ENCODE measurements at regions not wholly inside any gene's neighbourhood (a gene's known extent, or its start where the extent isn't known, plus 50 kb on each side); places are given as distances from the start of the nearest gene placed in this dataset.
"Not testable (repeated sequence)": the region's sequence is repeated elsewhere in the genome, so short reads cannot be mapped to it uniquely, and the experiment has no call there.

- Histone ChIP-seq H3K9me3 (ENCODE audit: low read length) (peaks cover 3% of the 10 kb centered on the region; the same call in 1 of the 2 replicates), H3K4me1 (ENCODE audit: low read length) (peaks cover 6% of the 10 kb centered on the region), H3K4me3 (ENCODE audit: low read length) (peak overlapping the region; percentile 67), H3K27ac (ENCODE audit: low read length) (no peak overlapping the region), H3K9ac (ENCODE audit: low read length) (peak overlapping the region; percentile 44), H3K9me2 (replicated peaks; ENCODE audit: insufficient read depth, low read length) (no peaks in the 10 kb centered on the region), H3K4me2 (ENCODE audit: low read depth, low read length, poor library complexity, severe bottlenecking) (peak overlapping the region; percentile 63), H4K20me1 (ENCODE audit: insufficient read depth, low read depth, low read length) (no peaks in the 10 kb centered on the region), H2AFZ (ENCODE audit: low read length) (peak overlapping the region; percentile 61), H3K36me3 (ENCODE audit: insufficient read depth, low read length) (no peaks in the 10 kb centered on the region), H3K27me3 (ENCODE audit: low read length) (no peaks in the 10 kb centered on the region), H3K79me2 (ENCODE audit: low read length) (no peaks in the 10 kb centered on the region)
- peak; percentile 47 for DNase-seq
These were observed 575.8 kb downstream of the DACH1 start for GRCh38 chr13:71290963-71291841.

- not testable (repeated sequence) for H3K9me2 ChIP-seq (replicated peaks; ENCODE audit: insufficient read depth, low read length); H4K20me1 ChIP-seq (ENCODE audit: insufficient read depth, low read depth, low read length); H3K79me2 ChIP-seq (ENCODE audit: low read length); DNase-seq; H3K4me2 ChIP-seq (ENCODE audit: low read depth, low read length, poor library complexity, severe bottlenecking); H3K36me3 ChIP-seq (ENCODE audit: insufficient read depth, low read length); H3K9ac ChIP-seq (ENCODE audit: low read length); H3K27me3 ChIP-seq (ENCODE audit: low read length); H3K4me1 ChIP-seq (ENCODE audit: low read length); H3K27ac ChIP-seq (ENCODE audit: low read length); H3K9me3 ChIP-seq (ENCODE audit: low read length)
- 0 out of 2 replicates have a peak overlapping the region, but pooled peaks have one; percentile 67 for H3K4me3 ChIP-seq (ENCODE audit: low read length)
- 0 out of 2 replicates have a peak overlapping the region, but pooled peaks have one; percentile 61 for H2AFZ ChIP-seq (ENCODE audit: low read length)
These were observed 577.0 kb downstream of the DACH1 start for GRCh38 chr13:71289980-71290379.

GRCh38 chr13:71285700-71286099 lies 581.3 kb downstream of the DACH1 start:
- Histone ChIP-seq H3K4me1 (ENCODE audit: low read length) (peaks cover 3% of the 10 kb centered on the region), H3K79me2 (ENCODE audit: low read length) (no peaks in the 10 kb centered on the region), H2AFZ (ENCODE audit: low read length) (no peak overlapping the region), H3K9me3 (ENCODE audit: low read length) (peaks cover 3% of the 10 kb centered on the region; the same call in 1 of the 2 replicates), H4K20me1 (ENCODE audit: insufficient read depth, low read depth, low read length) (no peaks in the 10 kb centered on the region), H3K27ac (ENCODE audit: low read length) (no peak overlapping the region), H3K9me2 (replicated peaks; ENCODE audit: insufficient read depth, low read length) (no peaks in the 10 kb centered on the region), H3K27me3 (ENCODE audit: low read length) (no peaks in the 10 kb centered on the region), H3K4me2 (ENCODE audit: low read depth, low read length, poor library complexity, severe bottlenecking) (no peak overlapping the region), H3K4me3 (ENCODE audit: low read length) (no peak overlapping the region), H3K36me3 (ENCODE audit: insufficient read depth, low read length) (no peaks in the 10 kb centered on the region), H3K9ac (ENCODE audit: low read length) (no peak overlapping the region)
- DNase-seq, result no peak

- Histone ChIP-seq H3K27ac (ENCODE audit: low read length) (no peak overlapping the region), H3K4me1 (ENCODE audit: low read length) (no peaks in the 10 kb centered on the region), H3K9me2 (replicated peaks; ENCODE audit: insufficient read depth, low read length) (no peaks in the 10 kb centered on the region), H3K79me2 (ENCODE audit: low read length) (no peaks in the 10 kb centered on the region), H3K4me3 (ENCODE audit: low read length) (no peak overlapping the region), H4K20me1 (ENCODE audit: insufficient read depth, low read depth, low read length) (no peaks in the 10 kb centered on the region), H3K36me3 (ENCODE audit: insufficient read depth, low read length) (no peaks in the 10 kb centered on the region), H3K27me3 (ENCODE audit: low read length) (no peaks in the 10 kb centered on the region), H3K9ac (ENCODE audit: low read length) (no peak overlapping the region), H2AFZ (ENCODE audit: low read length) (no peak overlapping the region), H3K4me2 (ENCODE audit: low read depth, low read length, poor library complexity, severe bottlenecking) (no peak overlapping the region), H3K9me3 (ENCODE audit: low read length) (peaks cover 4% of the 10 kb centered on the region; the same call in 1 of the 2 replicates)
- DNase-seq, result no peak
These were observed 588.5 kb downstream of the DACH1 start for GRCh38 chr13:71278512-71278911.

- no peaks in the 10 kb centered on the region for H3K27me3 ChIP-seq (ENCODE audit: low read length)
- no peak overlapping the region for H3K9ac ChIP-seq (ENCODE audit: low read length)
- H3K9me2 ChIP-seq (replicated peaks; ENCODE audit: insufficient read depth, low read length), result no peaks in the 10 kb centered on the region
- DNase-seq, result no peak
- no peak overlapping the region for H3K4me2 ChIP-seq (ENCODE audit: low read depth, low read length, poor library complexity, severe bottlenecking)
- no peaks in the 10 kb centered on the region for H3K79me2 ChIP-seq (ENCODE audit: low read length)
- H4K20me1 ChIP-seq (ENCODE audit: insufficient read depth, low read depth, low read length), result no peaks in the 10 kb centered on the region
- H3K4me1 ChIP-seq (ENCODE audit: low read length), result no peaks in the 10 kb centered on the region
- H2AFZ ChIP-seq (ENCODE audit: low read length), result no peak overlapping the region
- no peaks in the 10 kb centered on the region for H3K36me3 ChIP-seq (ENCODE audit: insufficient read depth, low read length)
- H3K27ac ChIP-seq (ENCODE audit: low read length), result no peak overlapping the region
- peaks cover 4% of the 10 kb centered on the region; the same call in 1 of the 2 replicates for H3K9me3 ChIP-seq (ENCODE audit: low read length)
- no peak overlapping the region for H3K4me3 ChIP-seq (ENCODE audit: low read length)
These were observed 591.9 kb downstream of the DACH1 start for GRCh38 chr13:71274923-71275608.

GRCh38 chr13:71261256-71261655 lies 605.7 kb downstream of the DACH1 start:
- Histone ChIP-seq H3K4me2 (ENCODE audit: low read depth, low read length, poor library complexity, severe bottlenecking) (no peak overlapping the region), H3K4me3 (ENCODE audit: low read length) (no peak overlapping the region), H3K27me3 (ENCODE audit: low read length) (no peaks in the 10 kb centered on the region), H3K9me2 (replicated peaks; ENCODE audit: insufficient read depth, low read length) (no peaks in the 10 kb centered on the region), H3K9ac (ENCODE audit: low read length) (no peak overlapping the region), H3K36me3 (ENCODE audit: insufficient read depth, low read length) (no peaks in the 10 kb centered on the region), H3K4me1 (ENCODE audit: low read length) (no peaks in the 10 kb centered on the region), H4K20me1 (ENCODE audit: insufficient read depth, low read depth, low read length) (no peaks in the 10 kb centered on the region), H3K9me3 (ENCODE audit: low read length) (peaks cover 6% of the 10 kb centered on the region; the same call in 1 of the 2 replicates), H2AFZ (ENCODE audit: low read length) (no peak overlapping the region), H3K79me2 (ENCODE audit: low read length) (no peaks in the 10 kb centered on the region), H3K27ac (ENCODE audit: low read length) (no peak overlapping the region)
- DNase-seq, result no peak

GRCh38 chr13:71260246-71260645 lies 606.8 kb downstream of the DACH1 start:
- Histone ChIP-seq H3K27ac (ENCODE audit: low read length) (no peak overlapping the region), H3K4me2 (ENCODE audit: low read depth, low read length, poor library complexity, severe bottlenecking) (no peak overlapping the region), H2AFZ (ENCODE audit: low read length) (no peak overlapping the region), H3K9me3 (ENCODE audit: low read length) (peaks cover 9% of the 10 kb centered on the region; the same call in 1 of the 2 replicates), H4K20me1 (ENCODE audit: insufficient read depth, low read depth, low read length) (no peaks in the 10 kb centered on the region), H3K9me2 (replicated peaks; ENCODE audit: insufficient read depth, low read length) (no peaks in the 10 kb centered on the region), H3K79me2 (ENCODE audit: low read length) (no peaks in the 10 kb centered on the region), H3K4me1 (ENCODE audit: low read length) (no peaks in the 10 kb centered on the region), H3K27me3 (ENCODE audit: low read length) (no peaks in the 10 kb centered on the region), H3K9ac (ENCODE audit: low read length) (no peak overlapping the region), H3K4me3 (ENCODE audit: low read length) (no peak overlapping the region), H3K36me3 (ENCODE audit: insufficient read depth, low read length) (no peaks in the 10 kb centered on the region)
- no peak for DNase-seq

- no peak overlapping the region for H2AFZ ChIP-seq (ENCODE audit: low read length)
- H3K27ac ChIP-seq (ENCODE audit: low read length), result no peak overlapping the region
- H3K9me2 ChIP-seq (replicated peaks; ENCODE audit: insufficient read depth, low read length), result no peaks in the 10 kb centered on the region
- DNase-seq, result no peak
- no peak overlapping the region for H3K9ac ChIP-seq (ENCODE audit: low read length)
- no peaks in the 10 kb centered on the region for H3K27me3 ChIP-seq (ENCODE audit: low read length)
- H3K36me3 ChIP-seq (ENCODE audit: insufficient read depth, low read length), result no peaks in the 10 kb centered on the region
- peaks cover 12% of the 10 kb centered on the region for H3K9me3 ChIP-seq (ENCODE audit: low read length)
- H3K4me2 ChIP-seq (ENCODE audit: low read depth, low read length, poor library complexity, severe bottlenecking), result no peak overlapping the region
- H3K4me3 ChIP-seq (ENCODE audit: low read length), result no peak overlapping the region
- no peaks in the 10 kb centered on the region for H4K20me1 ChIP-seq (ENCODE audit: insufficient read depth, low read depth, low read length)
- no peaks in the 10 kb centered on the region for H3K79me2 ChIP-seq (ENCODE audit: low read length)
- H3K4me1 ChIP-seq (ENCODE audit: low read length), result no peaks in the 10 kb centered on the region
These were observed 611.4 kb downstream of the DACH1 start for GRCh38 chr13:71255633-71256032.

Measured in Karpas-422 (cell line).